BJ (cell line): ENCODE measurements at regions not wholly inside any gene's neighbourhood (a gene's known extent, or its start where the extent isn't known, plus 50 kb on each side); places are given as distances from the start of the nearest gene placed in this dataset.

ENCODE experiments used
- CTCF ChIA-PET: fragments of 350-600 bp; formaldehyde crosslinking; extraction: SDS; loops from one replicate; lab custom pipeline; 2021; ENCODE audit warnings: antibody characterized with exemption, inconsistent platforms; lab: Yijun Ruan, JAX
- POLR2A ChIA-PET: fragments of 300-600 bp; sonication (Branson Sonifier 250); formaldehyde crosslinking; extraction: SDS; loops from one replicate; lab custom pipeline; 2021; ENCODE audit warnings: antibody characterized with exemption; lab: Charles Lee
- DNase-seq: peaks from one replicate; pipeline ENCODE4 v3.0.0-alpha.2; 2011; ENCODE audit warnings: low read depth
- H3K27me3 ChIP-seq: 2 replicates; pipeline ENCODE4 v1.6.0; 2011; ENCODE audit warnings: low read length; ENCODE audit not compliant: control insufficient read depth, insufficient read depth
- H3K36me3 ChIP-seq: 2 replicates; pipeline ENCODE4 v1.5.1; 2011; ENCODE audit warnings: low read length; ENCODE audit not compliant: control insufficient read depth, insufficient read depth
- H3K4me3 ChIP-seq: 2 replicates; pipeline ENCODE4 v1.5.1; 2011; ENCODE audit warnings: low read depth, mild to moderate bottlenecking, control low read depth, low read length
- TF ChIP-seq, protein P1 (sequence below): IDR thresholded peaks from 2 replicates; pipeline ENCODE4 v1.5.1; 2011; ENCODE audit warnings: low read depth, mild to moderate bottlenecking, control low read depth, inconsistent platforms, low read length, moderate library complexity; ENCODE audit not compliant: insufficient read depth

GRCh38 chr17:69854225-69854780, 220.7 kb upstream of the KCNJ16 start:
- POLR2A ChIA-PET, result interaction anchor here (0.6 kb wide), 1 partner anchor 49 kb away, joined by 3 read pairs; no protein-coding TSS in a partner anchor
- TF ChIP-seq, protein P1, sequence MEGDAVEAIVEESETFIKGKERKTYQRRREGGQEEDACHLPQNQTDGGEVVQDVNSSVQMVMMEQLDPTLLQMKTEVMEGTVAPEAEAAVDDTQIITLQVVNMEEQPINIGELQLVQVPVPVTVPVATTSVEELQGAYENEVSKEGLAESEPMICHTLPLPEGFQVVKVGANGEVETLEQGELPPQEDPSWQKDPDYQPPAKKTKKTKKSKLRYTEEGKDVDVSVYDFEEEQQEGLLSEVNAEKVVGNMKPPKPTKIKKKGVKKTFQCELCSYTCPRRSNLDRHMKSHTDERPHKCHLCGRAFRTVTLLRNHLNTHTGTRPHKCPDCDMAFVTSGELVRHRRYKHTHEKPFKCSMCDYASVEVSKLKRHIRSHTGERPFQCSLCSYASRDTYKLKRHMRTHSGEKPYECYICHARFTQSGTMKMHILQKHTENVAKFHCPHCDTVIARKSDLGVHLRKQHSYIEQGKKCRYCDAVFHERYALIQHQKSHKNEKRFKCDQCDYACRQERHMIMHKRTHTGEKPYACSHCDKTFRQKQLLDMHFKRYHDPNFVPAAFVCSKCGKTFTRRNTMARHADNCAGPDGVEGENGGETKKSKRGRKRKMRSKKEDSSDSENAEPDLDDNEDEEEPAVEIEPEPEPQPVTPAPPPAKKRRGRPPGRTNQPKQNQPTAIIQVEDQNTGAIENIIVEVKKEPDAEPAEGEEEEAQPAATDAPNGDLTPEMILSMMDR, result no peak
- no peak for DNase-seq
- H3K36me3 ChIP-seq, result no peaks in the 10 kb centered on the region
- CTCF ChIA-PET, result interaction anchor here (0.6 to 0.9 kb wide), 2 partner anchors 35 to 254 kb away, joined by 3 read pairs; no protein-coding TSS in a partner anchor
- H3K27me3 ChIP-seq, result no peaks in the 10 kb centered on the region
- H3K4me3 ChIP-seq, result no peak overlapping the region

GRCh38 chr17:69856946-69857345, 218.1 kb upstream of the KCNJ16 start:
- H3K4me3 ChIP-seq, result no peak overlapping the region
- CTCF ChIA-PET, result interaction anchor here (1.0 to 2.7 kb wide), 6 partner anchors 18 to 1577 kb away, joined by 3 to 11 read pairs (median 4); no protein-coding TSS in a partner anchor
- no peaks in the 10 kb centered on the region for H3K27me3 ChIP-seq
- POLR2A ChIA-PET, result no interaction called here
- no peak for DNase-seq
- TF ChIP-seq, protein P1, result no peak
- no peaks in the 10 kb centered on the region for H3K36me3 ChIP-seq

GRCh38 chr17:69857412-69857835, 217.6 kb upstream of the KCNJ16 start:
- ChIA-PET CTCF (interaction anchor here (1.0 to 2.7 kb wide), 4 partner anchors 18 to 1577 kb away, joined by 3 to 11 read pairs (median 4); no protein-coding TSS in a partner anchor), POLR2A (interaction anchor here (0.5 kb wide), 1 partner anchor 17 kb away, joined by 28 read pairs; no protein-coding TSS in a partner anchor)
- H3K4me3 ChIP-seq, result no peak overlapping the region
- no peaks in the 10 kb centered on the region for H3K36me3 ChIP-seq
- no peaks in the 10 kb centered on the region for H3K27me3 ChIP-seq
- TF ChIP-seq, protein P1, result no peak
- peak; percentile 80 for DNase-seq

DNA sequence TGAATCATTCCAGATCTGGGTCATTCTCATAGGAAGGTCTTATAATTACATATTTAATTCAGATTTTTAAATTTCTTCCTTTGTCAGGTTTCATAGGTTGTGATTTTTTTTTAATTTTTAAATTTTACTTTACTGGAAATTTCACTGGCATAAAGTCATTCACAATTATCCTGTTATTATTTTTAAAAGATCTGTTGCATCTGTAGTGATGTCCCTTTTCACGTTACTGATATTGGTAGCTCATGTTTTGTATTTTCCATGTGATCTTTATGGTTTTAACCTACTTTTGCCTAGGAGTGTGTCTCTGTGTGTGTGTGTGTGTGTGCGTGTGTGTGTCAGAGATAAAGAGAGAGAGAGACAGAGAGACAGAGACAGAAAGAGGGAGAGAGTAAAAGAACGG, 216.6 kb upstream of the KCNJ16 start:
- Histone ChIP-seq H3K27me3 (no peaks in the 10 kb centered on the region), H3K36me3 (no peaks in the 10 kb centered on the region), H3K4me3 (no peak overlapping the region)
- TF ChIP-seq, protein P1, result no peak
- DNase-seq, result no peak
- CTCF ChIA-PET, result interaction anchor here (1.2 to 2.7 kb wide), 2 partner anchors 251 to 1576 kb away, joined by 4 to 11 read pairs; no protein-coding TSS in a partner anchor
- POLR2A ChIA-PET, result no interaction called here

GRCh38 chr17:69860142-69860680, 214.8 kb upstream of the KCNJ16 start:
- ChIA-PET CTCF (no interaction called here), POLR2A (no interaction called here)
- H3K27me3 ChIP-seq, result no peaks in the 10 kb centered on the region
- DNase-seq, result no peak
- H3K4me3 ChIP-seq, result no peak overlapping the region
- TF ChIP-seq, protein P1, result no peak
- no peaks in the 10 kb centered on the region for H3K36me3 ChIP-seq
